ENCODE measurements at regions not wholly inside any gene's neighbourhood (a gene's known extent, or its start where the extent isn't known, plus 50 kb on each side); places are given as distances from the start of the nearest gene placed in this dataset.
"Not testable (repeated sequence)": the region's sequence is repeated elsewhere in the genome, so short reads cannot be mapped to it uniquely, and the experiment has no call there.

DNA sequence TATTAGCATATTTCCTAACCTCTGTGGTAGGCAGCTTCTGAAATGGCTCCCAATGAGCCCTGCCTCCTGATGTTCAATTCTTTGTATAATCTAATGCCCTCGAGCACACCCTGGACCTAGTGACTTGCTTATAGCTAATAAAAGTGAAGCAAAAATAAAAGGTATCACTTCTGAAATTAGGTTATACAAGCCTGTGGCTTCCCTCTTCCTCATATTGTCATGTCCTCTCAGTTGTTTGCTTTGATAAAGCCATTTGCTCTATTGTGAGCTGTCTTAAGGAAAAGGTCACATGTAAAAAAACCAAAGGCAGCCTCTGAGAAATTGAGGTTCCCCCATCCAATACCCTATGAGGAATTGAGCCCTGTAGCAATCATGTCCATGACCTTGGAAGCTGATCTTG lies 442.1 kb upstream of the ADGRB3 start:
- TF ChIP-seq, protein P1, sequence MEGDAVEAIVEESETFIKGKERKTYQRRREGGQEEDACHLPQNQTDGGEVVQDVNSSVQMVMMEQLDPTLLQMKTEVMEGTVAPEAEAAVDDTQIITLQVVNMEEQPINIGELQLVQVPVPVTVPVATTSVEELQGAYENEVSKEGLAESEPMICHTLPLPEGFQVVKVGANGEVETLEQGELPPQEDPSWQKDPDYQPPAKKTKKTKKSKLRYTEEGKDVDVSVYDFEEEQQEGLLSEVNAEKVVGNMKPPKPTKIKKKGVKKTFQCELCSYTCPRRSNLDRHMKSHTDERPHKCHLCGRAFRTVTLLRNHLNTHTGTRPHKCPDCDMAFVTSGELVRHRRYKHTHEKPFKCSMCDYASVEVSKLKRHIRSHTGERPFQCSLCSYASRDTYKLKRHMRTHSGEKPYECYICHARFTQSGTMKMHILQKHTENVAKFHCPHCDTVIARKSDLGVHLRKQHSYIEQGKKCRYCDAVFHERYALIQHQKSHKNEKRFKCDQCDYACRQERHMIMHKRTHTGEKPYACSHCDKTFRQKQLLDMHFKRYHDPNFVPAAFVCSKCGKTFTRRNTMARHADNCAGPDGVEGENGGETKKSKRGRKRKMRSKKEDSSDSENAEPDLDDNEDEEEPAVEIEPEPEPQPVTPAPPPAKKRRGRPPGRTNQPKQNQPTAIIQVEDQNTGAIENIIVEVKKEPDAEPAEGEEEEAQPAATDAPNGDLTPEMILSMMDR (conservative IDR thresholded peaks at IDR 0.05; ENCODE audit: control insufficient read depth, insufficient read depth, low read depth, low read length): no peak
- no peak overlapping the region for H3K4me3 ChIP-seq (ENCODE audit: control insufficient read depth, low read depth, low read length)
- DNase-seq (ENCODE audit: low read depth): no peak

DNA sequence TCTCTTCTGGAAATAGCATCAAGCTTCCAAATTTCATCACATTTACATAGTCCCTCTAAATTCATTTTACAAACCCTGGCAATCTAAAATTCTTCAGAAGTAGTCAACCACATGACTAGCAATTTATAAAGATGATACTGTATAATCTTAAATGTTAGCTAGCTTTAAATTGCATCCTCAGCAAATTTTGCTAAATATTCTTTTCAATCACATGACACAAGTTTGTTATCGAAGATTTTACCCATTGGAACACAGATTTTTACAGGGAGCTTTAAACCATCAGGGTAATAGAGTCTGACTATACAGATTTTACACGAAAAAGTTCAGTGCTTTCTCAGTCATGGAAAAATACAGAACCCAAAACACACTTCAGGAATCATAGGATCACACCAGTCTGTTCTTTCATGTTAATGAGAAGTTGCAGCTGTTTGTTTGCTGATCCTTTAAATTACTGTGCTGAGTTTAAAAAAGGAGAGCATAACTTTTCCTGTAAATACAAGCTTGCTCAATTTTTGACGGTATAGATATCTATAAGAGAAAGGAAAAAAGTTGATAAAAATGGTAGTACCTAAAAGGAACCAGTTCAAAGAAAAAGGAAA lies 445.8 kb upstream of the ADGRB3 start:
- TF ChIP-seq, protein P1 (conservative IDR thresholded peaks at IDR 0.05; ENCODE audit: control insufficient read depth, insufficient read depth, low read depth, low read length): no peak
- H3K4me3 ChIP-seq (ENCODE audit: control insufficient read depth, low read depth, low read length): no peak overlapping the region
- no peak for DNase-seq (ENCODE audit: low read depth)

DNA sequence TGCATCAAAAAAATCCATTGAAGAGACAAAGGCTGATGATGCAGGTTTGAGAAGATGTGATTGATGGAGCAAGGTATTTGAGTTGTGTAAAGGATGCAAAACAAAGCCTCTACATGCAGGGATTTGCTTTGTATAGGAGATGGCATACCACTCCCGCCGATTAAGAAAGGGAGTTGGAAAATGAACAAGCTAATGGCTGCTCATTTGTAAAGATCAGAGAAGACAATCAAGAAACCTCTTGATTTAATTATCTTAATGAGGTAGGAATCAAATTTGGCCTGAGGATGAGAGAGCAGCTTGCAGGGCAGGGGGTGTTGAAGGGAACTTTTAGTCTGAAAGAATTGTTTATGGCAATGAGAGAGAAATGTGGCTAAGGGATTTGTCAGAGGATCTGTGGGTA lies 448.2 kb upstream of the ADGRB3 start:
- DNase-seq (ENCODE audit: low read depth): no peak
- TF ChIP-seq, protein P1 (conservative IDR thresholded peaks at IDR 0.05; ENCODE audit: control insufficient read depth, insufficient read depth, low read depth, low read length): no peak
- no peak overlapping the region for H3K4me3 ChIP-seq (ENCODE audit: control insufficient read depth, low read depth, low read length)

DNA sequence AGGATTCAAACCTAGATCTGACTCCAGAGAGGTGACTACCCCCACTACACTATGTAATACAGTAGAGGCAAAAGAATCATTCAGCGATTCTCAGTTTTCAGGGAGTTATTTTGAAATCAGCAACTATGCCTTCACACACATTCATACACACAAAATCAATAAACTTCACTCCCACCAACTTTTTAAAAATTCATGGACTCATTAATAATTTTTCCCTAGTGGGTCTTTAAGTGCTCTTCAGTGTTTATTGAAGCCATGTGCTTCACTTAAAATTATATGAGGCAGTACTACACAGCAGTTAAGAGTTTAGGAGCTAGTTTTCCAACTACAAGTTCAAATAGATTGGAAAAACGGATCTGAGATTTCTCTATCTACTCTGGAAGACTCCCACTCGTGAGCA lies 452.7 kb upstream of the ADGRB3 start:
- TF ChIP-seq, protein P1 (conservative IDR thresholded peaks at IDR 0.05; ENCODE audit: control insufficient read depth, insufficient read depth, low read depth, low read length): no peak
- no peak for DNase-seq (ENCODE audit: low read depth)
- H3K4me3 ChIP-seq (ENCODE audit: control insufficient read depth, low read depth, low read length): no peak overlapping the region

DNA sequence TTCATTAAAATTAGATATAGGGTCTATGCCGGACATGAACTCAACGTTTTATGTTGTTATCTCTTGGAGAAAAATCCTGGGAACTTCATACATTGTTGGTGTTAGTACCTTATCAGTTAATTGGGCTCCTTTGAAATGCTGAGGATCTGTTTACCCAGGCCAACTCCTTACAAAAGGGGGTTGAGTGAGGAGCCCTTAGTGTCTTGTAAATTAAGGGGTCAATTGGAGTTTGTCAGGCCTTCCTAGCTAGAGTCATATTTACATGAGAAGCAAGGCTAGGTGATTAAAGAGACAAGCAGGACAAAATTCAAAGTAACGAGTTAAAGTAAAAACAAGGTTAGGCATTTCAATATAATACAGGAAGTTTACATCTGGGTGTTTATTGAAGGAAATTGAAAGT lies 454.1 kb upstream of the ADGRB3 start:
- DNase-seq (ENCODE audit: low read depth): not testable (repeated sequence)

DNA sequence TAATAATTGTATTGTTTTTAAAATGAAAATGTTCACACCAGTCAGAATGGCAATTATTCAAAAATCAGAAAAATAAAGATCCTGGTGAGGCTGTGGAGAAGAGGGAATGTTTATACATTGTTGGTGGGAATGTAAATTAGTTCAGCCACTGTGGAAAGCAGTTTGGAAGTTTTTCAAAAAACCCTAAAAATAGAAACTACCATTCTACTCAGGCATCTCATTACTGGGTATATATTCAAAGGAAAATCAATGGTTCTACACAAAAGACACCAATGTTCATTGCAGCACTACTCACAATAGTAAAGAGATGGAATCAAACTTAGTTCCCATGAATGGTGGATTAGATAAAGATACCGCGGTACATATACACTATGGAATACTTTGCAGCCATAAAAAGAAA lies 461.5 kb upstream of the ADGRB3 start:
- no peak overlapping the region for H3K4me3 ChIP-seq (ENCODE audit: control insufficient read depth, low read depth, low read length)
- TF ChIP-seq, protein P1 (conservative IDR thresholded peaks at IDR 0.05; ENCODE audit: control insufficient read depth, insufficient read depth, low read depth, low read length): no peak
- no peak for DNase-seq (ENCODE audit: low read depth)

More for the DNA sequence above, 454.1 kb upstream of the ADGRB3 start:
- not testable (repeated sequence) for H3K4me3 ChIP-seq (ENCODE audit: control insufficient read depth, low read depth, low read length)

DNA sequence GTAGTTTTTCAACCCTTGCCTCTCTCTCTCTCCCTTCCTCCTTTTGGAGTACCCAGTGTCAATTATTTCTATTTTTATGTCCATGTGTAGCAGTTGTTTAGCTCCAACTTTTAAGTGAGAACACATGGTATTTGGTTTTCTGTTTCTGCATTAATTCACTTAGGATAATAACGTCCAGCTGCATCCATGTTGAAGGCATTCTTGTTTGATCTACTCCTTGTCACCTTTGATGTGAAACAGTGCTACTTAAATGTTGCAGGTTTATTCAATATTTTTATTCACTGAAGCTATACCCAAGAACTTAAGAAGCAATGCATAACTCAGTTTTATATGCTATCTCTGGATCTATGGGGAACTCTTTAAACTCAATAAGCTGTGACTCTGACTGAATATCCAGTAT lies 465.2 kb upstream of the ADGRB3 start:
- H3K4me3 ChIP-seq (ENCODE audit: control insufficient read depth, low read depth, low read length): no peak overlapping the region
- no peak for DNase-seq (ENCODE audit: low read depth)
- TF ChIP-seq, protein P1 (conservative IDR thresholded peaks at IDR 0.05; ENCODE audit: control insufficient read depth, insufficient read depth, low read depth, low read length): no peak
